ENCODE measurements at regions not wholly inside any gene's neighbourhood (a gene's known extent, or its start where the extent isn't known, plus 50 kb on each side); places are given as distances from the start of the nearest gene placed in this dataset.

DNA sequence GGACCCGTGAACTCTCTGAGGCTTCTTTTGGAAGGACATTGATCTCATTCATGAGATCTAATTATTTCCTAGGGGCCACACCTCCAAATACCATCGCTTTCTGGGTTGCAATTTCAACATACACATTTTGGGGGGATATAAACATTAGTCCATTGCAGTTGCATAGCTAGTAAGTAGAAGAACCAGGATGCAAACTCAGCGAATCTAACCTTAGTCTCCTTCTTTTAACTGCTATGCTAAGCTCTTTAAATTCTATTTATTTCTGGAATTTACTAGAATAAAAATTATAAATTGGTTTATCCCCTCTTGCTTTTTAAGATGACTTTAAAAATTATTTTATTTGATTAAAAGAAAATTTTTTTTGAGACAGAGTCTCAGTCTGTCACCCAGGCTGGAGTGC lies 232.5 kb upstream of the EEF2KMT start:
- no peak overlapping the region for H3K4me3 ChIP-seq
- TF ChIP-seq, protein P1, sequence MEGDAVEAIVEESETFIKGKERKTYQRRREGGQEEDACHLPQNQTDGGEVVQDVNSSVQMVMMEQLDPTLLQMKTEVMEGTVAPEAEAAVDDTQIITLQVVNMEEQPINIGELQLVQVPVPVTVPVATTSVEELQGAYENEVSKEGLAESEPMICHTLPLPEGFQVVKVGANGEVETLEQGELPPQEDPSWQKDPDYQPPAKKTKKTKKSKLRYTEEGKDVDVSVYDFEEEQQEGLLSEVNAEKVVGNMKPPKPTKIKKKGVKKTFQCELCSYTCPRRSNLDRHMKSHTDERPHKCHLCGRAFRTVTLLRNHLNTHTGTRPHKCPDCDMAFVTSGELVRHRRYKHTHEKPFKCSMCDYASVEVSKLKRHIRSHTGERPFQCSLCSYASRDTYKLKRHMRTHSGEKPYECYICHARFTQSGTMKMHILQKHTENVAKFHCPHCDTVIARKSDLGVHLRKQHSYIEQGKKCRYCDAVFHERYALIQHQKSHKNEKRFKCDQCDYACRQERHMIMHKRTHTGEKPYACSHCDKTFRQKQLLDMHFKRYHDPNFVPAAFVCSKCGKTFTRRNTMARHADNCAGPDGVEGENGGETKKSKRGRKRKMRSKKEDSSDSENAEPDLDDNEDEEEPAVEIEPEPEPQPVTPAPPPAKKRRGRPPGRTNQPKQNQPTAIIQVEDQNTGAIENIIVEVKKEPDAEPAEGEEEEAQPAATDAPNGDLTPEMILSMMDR (IDR thresholded peaks at IDR 0.05), result no peak
- DNase-seq (ENCODE audit: low spot score) (no peak), ATAC-seq (ENCODE audit: insufficient number of reproducible peaks, low FRiP score, low read depth) (no peak)
- no peaks in the 10 kb centered on the region for H3K9me3 ChIP-seq
- no peaks in the 10 kb centered on the region for H3K27me3 ChIP-seq (replicated peaks; ENCODE audit: insufficient read depth)
- H3K4me1 ChIP-seq (ENCODE audit: control insufficient read depth in 1 of 2, low read depth in 2 of 2), result no peaks in the 10 kb centered on the region
- no peak overlapping the region for H3K27ac ChIP-seq
- H3K36me3 ChIP-seq, result no peaks in the 10 kb centered on the region

DNA sequence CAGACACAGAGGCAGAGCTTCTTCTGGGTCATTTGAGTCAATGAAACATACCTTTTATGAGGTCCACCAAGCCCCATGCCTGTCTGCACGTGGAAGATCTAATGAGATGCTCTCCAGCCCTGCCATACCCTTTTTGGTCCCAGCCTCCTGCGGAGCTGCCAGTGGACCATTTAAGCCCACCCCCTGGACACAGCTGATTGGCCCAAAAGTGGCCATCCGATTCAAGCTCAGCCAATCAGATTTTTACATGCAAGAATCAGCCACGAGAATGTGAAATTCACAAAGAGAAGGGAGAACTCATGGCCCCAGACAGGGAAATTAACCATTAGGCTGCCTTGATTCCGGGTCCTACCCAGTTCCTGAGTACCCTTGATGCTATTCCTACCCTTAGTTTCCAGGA lies 231.0 kb upstream of the EEF2KMT start:
- Histone ChIP-seq H3K27ac (no peak overlapping the region), H3K4me3 (no peak overlapping the region), H3K36me3 (no peaks in the 10 kb centered on the region), H3K4me1 (ENCODE audit: control insufficient read depth in 1 of 2, low read depth in 2 of 2) (no peaks in the 10 kb centered on the region), H3K9me3 (no peaks in the 10 kb centered on the region), H3K27me3 (replicated peaks; ENCODE audit: insufficient read depth) (no peaks in the 10 kb centered on the region)
- TF ChIP-seq, protein P1 (IDR thresholded peaks at IDR 0.05), result no peak
- ATAC-seq (ENCODE audit: insufficient number of reproducible peaks, low FRiP score, low read depth) (no peak), DNase-seq (ENCODE audit: low spot score) (no peak)

DNA sequence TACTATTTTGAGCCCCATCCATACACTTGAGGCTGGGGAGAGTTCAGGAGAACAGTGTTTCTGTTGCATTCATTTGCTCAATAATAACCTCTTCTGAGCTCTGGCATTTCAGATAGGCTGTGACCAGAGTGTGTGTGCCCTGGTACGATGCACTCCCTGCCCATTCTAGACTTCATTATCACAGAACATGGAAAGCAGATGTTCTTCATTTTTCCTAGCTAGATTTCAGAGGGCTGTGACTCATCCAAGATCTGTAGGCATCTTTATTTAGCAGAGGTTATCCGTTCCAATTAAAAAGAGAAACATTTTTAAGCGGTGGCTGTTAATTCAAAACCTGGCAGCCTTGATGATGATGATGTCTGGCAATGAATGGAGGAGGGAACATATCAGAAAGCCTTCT lies 228.8 kb upstream of the EEF2KMT start:
- H3K9me3 ChIP-seq, result no peaks in the 10 kb centered on the region
- no peak overlapping the region for H3K27ac ChIP-seq
- ATAC-seq (ENCODE audit: insufficient number of reproducible peaks, low FRiP score, low read depth), result no peak
- DNase-seq (ENCODE audit: low spot score), result no peak
- TF ChIP-seq, protein P1 (IDR thresholded peaks at IDR 0.05), result no peak
- H3K27me3 ChIP-seq (replicated peaks; ENCODE audit: insufficient read depth), result no peaks in the 10 kb centered on the region
- H3K4me3 ChIP-seq, result no peak overlapping the region
- no peaks in the 10 kb centered on the region for H3K36me3 ChIP-seq
- no peaks in the 10 kb centered on the region for H3K4me1 ChIP-seq (ENCODE audit: control insufficient read depth in 1 of 2, low read depth in 2 of 2)

DNA sequence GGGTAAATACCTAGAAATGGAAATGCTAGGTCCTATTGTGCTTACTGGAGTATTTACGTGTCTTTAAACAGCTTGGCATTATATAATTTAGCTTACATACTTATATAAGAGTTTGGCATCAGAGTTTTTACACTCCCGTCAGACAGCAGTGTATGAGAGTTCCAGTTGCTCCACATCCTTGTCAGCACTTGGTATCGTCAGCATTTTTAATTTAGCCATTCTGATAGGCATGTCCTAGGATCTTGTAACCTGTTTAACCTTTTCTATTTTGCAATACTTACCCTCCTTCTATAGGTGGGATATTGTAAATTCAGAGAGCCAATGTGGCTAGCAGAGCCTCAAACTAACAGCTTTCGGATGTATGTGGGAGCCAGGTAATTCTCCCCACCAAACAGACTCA lies 228.3 kb upstream of the EEF2KMT start:
- DNase-seq (ENCODE audit: low spot score), result no peak
- no peaks in the 10 kb centered on the region for H3K4me1 ChIP-seq (ENCODE audit: control insufficient read depth in 1 of 2, low read depth in 2 of 2)
- TF ChIP-seq, protein P1 (IDR thresholded peaks at IDR 0.05), result no peak
- H3K9me3 ChIP-seq, result no peaks in the 10 kb centered on the region
- ATAC-seq (ENCODE audit: insufficient number of reproducible peaks, low FRiP score, low read depth), result no peak
- H3K27ac ChIP-seq, result no peak overlapping the region
- no peaks in the 10 kb centered on the region for H3K36me3 ChIP-seq
- H3K4me3 ChIP-seq, result no peak overlapping the region
- no peaks in the 10 kb centered on the region for H3K27me3 ChIP-seq (replicated peaks; ENCODE audit: insufficient read depth)

DNA sequence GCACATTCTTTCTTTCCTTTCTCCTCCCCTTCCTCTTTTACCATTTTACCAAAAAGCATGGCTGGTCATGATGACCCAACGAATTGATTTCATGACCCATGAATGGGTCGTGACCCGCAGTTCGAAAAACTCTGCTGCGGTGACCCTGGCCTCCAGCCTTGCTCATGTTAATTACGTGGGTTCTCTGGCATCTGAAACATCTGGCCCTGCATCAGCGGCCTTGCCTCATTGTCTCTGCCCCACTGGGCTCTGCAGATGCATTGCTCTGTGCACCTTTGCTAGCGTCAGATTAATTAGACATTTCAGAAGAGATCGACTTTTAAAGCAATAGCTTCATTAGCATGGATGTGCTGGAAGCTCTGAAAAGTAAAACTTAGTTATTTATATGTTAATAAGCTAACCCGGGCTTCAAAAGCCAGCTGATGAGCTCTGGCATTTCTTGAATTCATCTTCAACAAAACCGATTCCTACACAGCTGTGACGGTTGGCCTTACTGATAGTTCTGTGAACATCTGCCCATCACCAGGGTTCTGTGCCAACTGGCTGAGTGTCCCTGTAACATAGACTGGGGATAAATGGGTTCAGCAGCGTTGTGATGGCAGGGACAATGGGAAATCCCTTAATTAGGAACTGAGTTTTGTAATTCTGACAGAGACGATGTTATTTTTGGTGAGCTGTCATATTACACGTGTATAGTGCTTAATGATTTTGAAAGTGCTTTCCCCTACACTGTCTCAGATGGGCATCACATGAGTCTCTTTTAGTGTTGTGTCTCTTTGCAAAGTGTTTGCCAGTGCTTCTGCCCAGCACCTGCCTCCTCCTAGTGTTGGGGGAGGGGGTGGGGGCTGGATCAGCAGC lies 225.9 kb upstream of the EEF2KMT start:
- Histone ChIP-seq H3K27ac (no peak overlapping the region), H3K4me1 (ENCODE audit: control insufficient read depth in 1 of 2, low read depth in 2 of 2) (no peaks in the 10 kb centered on the region), H3K9me3 (peaks cover 8% of the 10 kb centered on the region), H3K27me3 (replicated peaks; ENCODE audit: insufficient read depth) (no peaks in the 10 kb centered on the region), H3K4me3 (no peak overlapping the region), H3K36me3 (no peaks in the 10 kb centered on the region)
- TF ChIP-seq, protein P1 (IDR thresholded peaks at IDR 0.05), result no peak
- no peak for ATAC-seq (ENCODE audit: insufficient number of reproducible peaks, low FRiP score, low read depth)
- no peak for DNase-seq (ENCODE audit: low spot score)

Measured in thoracic aorta (tissue), 2 donors.